SHP77 (cell line): ENCODE measurements at regions not wholly inside any gene's neighbourhood (a gene's known extent, or its start where the extent isn't known, plus 50 kb on each side); places are given as distances from the start of the nearest gene placed in this dataset.

Source experiments
- DNase-seq, 2 experiments: peaks; one replicate each; lab custom pipeline; 2025; lab: John Stamatoyannopoulos, UW

- no peak for DNase-seq
Measured at GRCh38 chr5:158482125-158482524, 617.6 kb downstream of the EBF1 start.

GRCh38 chr5:158478139-158478538 lies 619.2 kb upstream of the CLINT1 start:
- DNase-seq = no peak

- DNase-seq = no peak
Measured at GRCh38 chr5:158477214-158477613, 618.3 kb upstream of the CLINT1 start.

GRCh38 chr5:158473016-158473635 lies 614.2 kb upstream of the CLINT1 start:
- no peak for DNase-seq

- no peak for DNase-seq
Measured at GRCh38 chr5:158471535-158471924, 612.6 kb upstream of the CLINT1 start.

- no peak for DNase-seq
Measured at GRCh38 chr5:158470764-158471534, 612.0 kb upstream of the CLINT1 start.

- no peak for DNase-seq
Measured at GRCh38 chr5:158468444-158468843, 609.5 kb upstream of the CLINT1 start.

GRCh38 chr5:158466191-158466590 lies 607.2 kb upstream of the CLINT1 start:
- DNase-seq = no peak

- DNase-seq = no peak
Measured at GRCh38 chr5:158465086-158465972, 606.4 kb upstream of the CLINT1 start.

- DNase-seq = no peak
Measured at GRCh38 chr5:158464383-158464782, 605.4 kb upstream of the CLINT1 start.

GRCh38 chr5:158463938-158464337 lies 605.0 kb upstream of the CLINT1 start:
- no peak for DNase-seq

- no peak for DNase-seq
Measured at GRCh38 chr5:158463188-158463587, 604.2 kb upstream of the CLINT1 start.

- no peak for DNase-seq
Measured at GRCh38 chr5:158462349-158463114, 603.6 kb upstream of the CLINT1 start.

GRCh38 chr5:158461240-158461854 lies 602.4 kb upstream of the CLINT1 start:
- no peak for DNase-seq

GRCh38 chr5:158458086-158458485 lies 599.1 kb upstream of the CLINT1 start:
- DNase-seq = no peak

GRCh38 chr5:158456756-158457155 lies 597.8 kb upstream of the CLINT1 start:
- DNase-seq = no peak

- DNase-seq = no peak
Measured at GRCh38 chr5:158456241-158456640, 597.3 kb upstream of the CLINT1 start.

GRCh38 chr5:158451993-158452672 lies 593.2 kb upstream of the CLINT1 start:
- no peak for DNase-seq

- no peak for DNase-seq
Measured at GRCh38 chr5:158451203-158451992, 592.5 kb upstream of the CLINT1 start.

- DNase-seq = no peak
Measured at GRCh38 chr5:158450751-158451171, 591.8 kb upstream of the CLINT1 start.
